CD4-positive, alpha-beta memory T cell (primary cell): ENCODE measurements at regions not wholly inside any gene's neighbourhood (a gene's known extent, or its start where the extent isn't known, plus 50 kb on each side); places are given as distances from the start of the nearest gene placed in this dataset.

Experiments
- CTCF ChIA-PET: fragments of 350-600 bp; sonication (Branson Sonifier 250); formaldehyde crosslinking; loops from one replicate; lab custom pipeline; 2021; ENCODE audit warnings: inconsistent platforms; ENCODE audit not compliant: partially characterized antibody; lab: Charles Lee
- POLR2A ChIA-PET: fragments of 350-600 bp; sonication (Branson Sonifier 250); formaldehyde crosslinking; loops from one replicate; lab custom pipeline; 2021; ENCODE audit not compliant: partially characterized antibody; lab: Charles Lee
- DNase-seq, 5 donors: peaks; one replicate each; pipeline versions ENCODE4 v3.0.0 to v3.0.0-alpha.2; 2020 to 2022; ENCODE audit warnings: mixed read lengths in 1 of 5
- H3K27ac ChIP-seq: one replicate; pipeline ENCODE4 v1.7.0; 2013; ENCODE audit warnings: low read depth, low read length
- H3K27me3 ChIP-seq: 2 replicates; pipeline ENCODE4 v1.7.0; 2013; ENCODE audit warnings: mild to moderate bottlenecking, low read length, moderate library complexity; ENCODE audit not compliant: insufficient read depth
- H3K36me3 ChIP-seq: 2 replicates; pipeline ENCODE4 v1.7.0; 2013; ENCODE audit warnings: mild to moderate bottlenecking, low read length, moderate library complexity; ENCODE audit not compliant: insufficient read depth
- H3K4me1 ChIP-seq: 2 replicates; pipeline ENCODE4 v1.7.0; 2013; ENCODE audit warnings: mild to moderate bottlenecking, low read length, moderate library complexity; ENCODE audit not compliant: insufficient read depth
- H3K4me3 ChIP-seq, 2 donors: one replicate each; pipeline ENCODE4 v1.7.0; 2013; ENCODE audit warnings: low read length in 2 of 2, mild to moderate bottlenecking in 1 of 2
- H3K9me3 ChIP-seq, 2 donors: one replicate each; pipeline ENCODE4 v1.7.0; 2013; ENCODE audit warnings: low read length in 2 of 2, control low read depth in 1 of 2; ENCODE audit not compliant: control insufficient read depth in 1 of 2
- H3K27ac Mint-ChIP-seq, 7 donors: one replicate each; pipeline ENCODE4 v1.8.0; 2020 to 2021; ENCODE audit warnings: mixed read lengths in 7 of 7, mild to moderate bottlenecking in 6 of 7, inconsistent platforms in 3 of 7, moderate library complexity in 3 of 7
- H3K27me3 Mint-ChIP-seq, 2 donors: one replicate each; pipeline ENCODE4 v1.8.0; 2020 to 2021; ENCODE audit warnings: mixed read lengths in 2 of 2
- H3K36me3 Mint-ChIP-seq, 2 donors: one replicate each; pipeline ENCODE4 v1.8.0; 2020 to 2021; ENCODE audit warnings: mixed read lengths in 2 of 2, inconsistent platforms in 1 of 2, mild to moderate bottlenecking in 1 of 2
- H3K4me1 Mint-ChIP-seq, 4 donors: one replicate each; pipeline ENCODE4 v1.8.0; 2020 to 2021; ENCODE audit warnings: mixed read lengths in 4 of 4, mild to moderate bottlenecking in 1 of 4
- H3K4me3 Mint-ChIP-seq, 8 donors: one replicate each; pipeline ENCODE4 v1.8.0; 2020 to 2021; ENCODE audit warnings: mixed read lengths in 8 of 8, mild to moderate bottlenecking in 7 of 8, moderate library complexity in 6 of 8, inconsistent platforms in 3 of 8
- H3K9me3 Mint-ChIP-seq, 8 donors: one replicate each; pipeline ENCODE4 v1.8.0; 2020 to 2021; ENCODE audit warnings: mixed read lengths in 8 of 8, mild to moderate bottlenecking in 5 of 8, inconsistent platforms in 3 of 8, moderate library complexity in 1 of 8
- intact Hi-C: fragments of 100-400 bp; cut with micrococcal nuclease; formaldehyde crosslinking; loops from one replicate; pipeline ENCODE4 v1.15.1; 2023

DNA sequence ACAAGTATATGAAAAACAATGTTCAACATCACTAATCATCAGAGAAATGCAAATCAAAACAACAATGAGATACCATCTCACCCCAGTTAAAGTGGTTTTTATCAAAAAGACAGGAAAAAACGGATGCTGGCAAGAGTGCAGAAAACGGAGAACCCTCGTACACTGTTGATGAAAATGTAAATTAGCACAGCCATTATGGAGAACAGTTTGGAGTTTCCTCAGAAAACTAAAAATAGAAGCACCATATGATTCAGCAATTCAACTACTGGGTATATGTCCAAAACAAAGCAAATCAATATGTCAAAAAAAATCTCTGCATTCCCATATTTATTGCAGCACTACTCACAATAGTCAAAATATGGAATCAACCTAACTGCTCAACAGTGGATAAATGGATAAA lies 50.1 kb upstream of the CES5A start:
- peaks cover 0 to 16% (median 9%) of the 10 kb centered on the region in 8 donors for H3K9me3 Mint-ChIP-seq
- no peaks in the 10 kb centered on the region for H3K36me3 ChIP-seq
- H3K27me3 ChIP-seq, result no peaks in the 10 kb centered on the region
- H3K27ac Mint-ChIP-seq, result no peak overlapping the region
- intact Hi-C loops, result no loop called here
- H3K4me3 ChIP-seq, result no peak overlapping the region
- CTCF ChIA-PET, result no interaction called here
- no peaks in the 10 kb centered on the region for H3K4me1 ChIP-seq
- no peaks in the 10 kb centered on the region for H3K9me3 ChIP-seq
- no peak overlapping the region for H3K4me3 Mint-ChIP-seq
- POLR2A ChIA-PET, result no interaction called here
- no peaks in the 10 kb centered on the region for H3K4me1 Mint-ChIP-seq
- DNase-seq, result no peak
- no peak overlapping the region for H3K27ac ChIP-seq
- no peaks in the 10 kb centered on the region for H3K36me3 Mint-ChIP-seq
- H3K27me3 Mint-ChIP-seq, result peaks cover 19 to 24% of the 10 kb centered on the region in 2 donors
